Heart left ventricle (tissue), 16 donors: ENCODE measurements at regions not wholly inside any gene's neighbourhood (a gene's known extent, or its start where the extent isn't known, plus 50 kb on each side); places are given as distances from the start of the nearest gene placed in this dataset.

Experiments used
- ATAC-seq, 4 donors: fragments of 200-7000 bp; cut with Tn5 transposase; one replicate each; pipeline ENCODE4 v1.9.1; 2020 to 2022; ENCODE audit warnings: moderate library complexity in 4 of 4, mild to moderate bottlenecking in 3 of 4, moderate number of reproducible peaks in 1 of 4
- DNase-seq, 5 donors: peaks; one replicate each; pipeline ENCODE4 v3.0.0-alpha.2; 2020
- H3K27ac ChIP-seq, 12 donors: fragments of 200-600 bp; sonication (generic) in 4 of 12; one replicate each; pipeline versions ENCODE4 v1.5.0 to v1.8.0; 2016 to 2022; ENCODE audit warnings: mild to moderate bottlenecking in 2 of 12
- H3K27me3 ChIP-seq, 9 donors: fragments of 200-600 bp; sonication (generic) in 2 of 9; one replicate each; pipeline versions ENCODE4 v1.5.1 to v1.8.0; 2016 to 2022; ENCODE audit warnings: mild to moderate bottlenecking in 3 of 9
- H3K36me3 ChIP-seq, 9 donors: fragments of 200-600 bp; sonication (generic) in 2 of 9; one replicate each; pipeline versions ENCODE4 v1.5.0 to v1.8.0; 2018 to 2022; ENCODE audit warnings: mild to moderate bottlenecking in 2 of 9
- H3K4me1 ChIP-seq, 12 donors: fragments of 200-600 bp; sonication (generic) in 4 of 12; one replicate each; pipeline versions ENCODE4 v1.5.0 to v1.8.0; 2016 to 2022; ENCODE audit warnings: mild to moderate bottlenecking in 3 of 12
- H3K4me3 ChIP-seq, 12 donors: fragments of 200-600 bp; sonication (generic) in 4 of 12; one replicate each; pipeline versions ENCODE4 v1.5.0 to v1.8.0; 2017 to 2022; ENCODE audit warnings: mild to moderate bottlenecking in 9 of 12, moderate library complexity in 4 of 12
- H3K9me3 ChIP-seq, 12 donors: fragments of 200-600 bp; sonication (generic) in 4 of 12; one replicate each; pipeline versions ENCODE4 v1.5.0 to v1.8.0; 2016 to 2022; ENCODE audit warnings: mild to moderate bottlenecking in 1 of 12
- CTCF ChIP-seq, 12 donors: fragments of 200-600 bp; sonication (generic) in 4 of 12; IDR thresholded peaks; one replicate each; pipeline versions ENCODE4 v1.5.0 to v1.8.0; 2018 to 2022; ENCODE audit warnings: antibody characterized with exemption in 12 of 12, mild to moderate bottlenecking in 5 of 12
- POLR2A ChIP-seq, 2 donors: fragments of 450-650 bp; IDR thresholded peaks; one replicate each; pipeline ENCODE4 v1.6.1; 2017; ENCODE audit warnings: antibody characterized with exemption in 2 of 2, mild to moderate bottlenecking in 2 of 2, moderate library complexity in 2 of 2
- WGBS, 4 donors: extraction: QIAGEN DNeasy Blood & Tissue Kit in 2 of 4; methylation state at CpG; one replicate each; pipeline versions ENCODE4 v1.1.5 to v1.1.7; 2013 to 2018; 5-methylcytosine and 5-hydroxymethylcytosine counted together
- intact Hi-C, 10 donors: fragments of 100-400 bp; cut with DNase I; formaldehyde crosslinking; loops; one replicate each; pipeline versions ENCODE4 v1.11.1 to v1.14.2; 2022
- donor health status: ischemic (EF 13 %, LVEDD 7.1; RV severe dilation, severe dysfunction).
- donor health status: healthy with polysubstance abuse.
- donor health status: DM: no; HTN: yes; CAD: no.
- donor health status: DM: no; HTN: no; CAD: no.
- donor health status: ischemic (EF 25% LVEDD 6.9; RV normal size, moderate dysfunction).
- donor health status: ischemic (EF 25% LVEDD 5.7; RV mildly dilated, moderate dysfunction).
- donor health status: healthy.
- donor health status: DM: yes; HTN: yes; CAD: no.
- donor health status: ischemic (EF 35%, LVEDD 5.7; RV mildly dilated, moderate dysfunction).
- donor health status: nonischemic (EF 11% LVEDD 7.7; RV severe dilation, severe dysfunction).
- donor health status: DM: yes; HTN: yes; CAD: no.
- donor health status: PGD.
- donor health status: ischemic (EF 29% LVEDD 5.4; RV normal size, mild dysfunction).
- donor health status: nonischemic (EF 23%, LVEDD 6.1; RV moderate dilation, normal function).

GRCh38 chr4:171142045-171142444 lies 671.2 kb upstream of the GALNTL6 start:
- Histone ChIP-seq H3K36me3 (no peaks in the 10 kb centered on the region), H3K27ac (no peak overlapping the region), H3K4me1 (no peaks in the 10 kb centered on the region), H3K4me3 (no peak overlapping the region), H3K27me3 (no peaks in the 10 kb centered on the region), H3K9me3 (peaks cover 0 to 3% (median 0%) of the 10 kb centered on the region in 12 donors)
- no peak for TF ChIP-seq POLR2A (IDR thresholded peaks at IDR 0.05)
- intact Hi-C loops = no loop called here
- WGBS, 4 donors = 62 to 81% (median 71%) methylated on average over 1 of the region's 1 CpG
- DNase-seq (no peak), ATAC-seq (no peak)

GRCh38 chr4:171130256-171130801 lies 682.9 kb upstream of the GALNTL6 start:
- ATAC-seq (no peak), DNase-seq (no peak)
- H3K27me3 ChIP-seq = no peaks in the 10 kb centered on the region
- TF ChIP-seq POLR2A (IDR thresholded peaks at IDR 0.05) = no peak
- TF ChIP-seq CTCF (IDR thresholded peaks at IDR 0.05) = no peak
- no peaks in the 10 kb centered on the region for H3K36me3 ChIP-seq
- H3K9me3 ChIP-seq = no peaks in the 10 kb centered on the region
- no peaks in the 10 kb centered on the region for H3K4me1 ChIP-seq
- WGBS, 4 donors = 40 to 49% (median 43%) methylated on average over 3 of the region's 3 CpGs
- H3K27ac ChIP-seq = no peak overlapping the region
- intact Hi-C loops = no loop called here
- H3K4me3 ChIP-seq = no peak overlapping the region

- no peaks in the 10 kb centered on the region for H3K36me3 ChIP-seq
- no peaks in the 10 kb centered on the region for H3K27me3 ChIP-seq
- no peaks in the 10 kb centered on the region for H3K4me1 ChIP-seq
- intact Hi-C loops = no loop called here
- no peak for ATAC-seq
- TF ChIP-seq CTCF (IDR thresholded peaks at IDR 0.05) (no peak), POLR2A (IDR thresholded peaks at IDR 0.05) (no peak)
- H3K27ac ChIP-seq = no peak overlapping the region
- peaks cover 0 to 22% (median 4%) of the 10 kb centered on the region in 12 donors for H3K9me3 ChIP-seq
- no peak for DNase-seq
- H3K4me3 ChIP-seq = no peak overlapping the region
These were observed 695.1 kb upstream of the GALNTL6 start for GRCh38 chr4:171118091-171118490.

GRCh38 chr4:171117457-171117856 lies 695.7 kb upstream of the GALNTL6 start:
- Histone ChIP-seq H3K27ac (no peak overlapping the region), H3K9me3 (peaks cover 0 to 22% (median 4%) of the 10 kb centered on the region in 12 donors), H3K4me1 (no peaks in the 10 kb centered on the region), H3K36me3 (no peaks in the 10 kb centered on the region), H3K27me3 (no peaks in the 10 kb centered on the region), H3K4me3 (no peak overlapping the region)
- DNase-seq (no peak), ATAC-seq (no peak)
- 92 to 96% (median 94%) methylated on average over 1 of the region's 1 CpG for WGBS, 4 donors
- intact Hi-C loops = no loop called here
- no peak for TF ChIP-seq CTCF (IDR thresholded peaks at IDR 0.05)
- no peak for TF ChIP-seq POLR2A (IDR thresholded peaks at IDR 0.05)

GRCh38 chr4:171101845-171102244 lies 711.4 kb upstream of the GALNTL6 start:
- no peak overlapping the region for H3K4me3 ChIP-seq
- intact Hi-C loops = no loop called here
- no peaks in the 10 kb centered on the region for H3K4me1 ChIP-seq
- no peaks in the 10 kb centered on the region for H3K27me3 ChIP-seq
- no peak for DNase-seq
- no peaks in the 10 kb centered on the region for H3K36me3 ChIP-seq
- H3K9me3 ChIP-seq = peaks cover 0 to 26% (median 5%) of the 10 kb centered on the region in 12 donors
- no peak for ATAC-seq
- H3K27ac ChIP-seq = no peak overlapping the region
- TF ChIP-seq CTCF (IDR thresholded peaks at IDR 0.05) = no peak
- TF ChIP-seq POLR2A (IDR thresholded peaks at IDR 0.05) = no peak
